HL-60 (cell line): ENCODE measurements at regions not wholly inside any gene's neighbourhood (a gene's known extent, or its start where the extent isn't known, plus 50 kb on each side); places are given as distances from the start of the nearest gene placed in this dataset.

Experiments used
- DNase-seq, 2 experiments: peaks; one replicate each; pipeline ENCODE4 v3.0.0-alpha.2; 2010 to 2020; ENCODE audit warnings: low read depth in 1 of 2, low spot score in 1 of 2
- H3K27ac ChIP-seq: fragments of 250-450 bp; sonication (Bioruptor Pico); replicated peaks from 2 replicates; pipeline ENCODE4 v1.5.1; 2020; ENCODE audit warnings: mild to moderate bottlenecking, moderate library complexity
- H3K27me3 ChIP-seq: fragments of 250-450 bp; sonication (Bioruptor Pico); 2 replicates; pipeline ENCODE4 v1.5.1; 2021; ENCODE audit warnings: mild to moderate bottlenecking, moderate library complexity; ENCODE audit not compliant: insufficient read depth, poor library complexity, severe bottlenecking
- H3K4me3 ChIP-seq: replicated peaks from 2 replicates; pipeline ENCODE4 v1.5.1; 2011; ENCODE audit warnings: mild to moderate bottlenecking, control low read depth, low read length; ENCODE audit not compliant: insufficient read depth
- GABPA ChIP-seq: IDR thresholded peaks from 2 replicates; pipeline ENCODE4 v1.6.1; 2012; ENCODE audit warnings: low read depth
- POLR2AphosphoS5 ChIP-seq: IDR thresholded peaks from 2 replicates; pipeline ENCODE4 v1.6.1; 2012; ENCODE audit warnings: low read depth
- SPI1 ChIP-seq: IDR thresholded peaks from 2 replicates; pipeline ENCODE4 v1.6.1; 2012; ENCODE audit warnings: low read depth, mild to moderate bottlenecking, borderline replicate concordance
- TF ChIP-seq, protein P1 (sequence below): IDR thresholded peaks from one replicate; pipeline ENCODE4 v1.5.1; 2011; ENCODE audit warnings: low read length, control low read depth, inconsistent platforms; ENCODE audit not compliant: insufficient read depth
- TF ChIP-seq, protein P2 (sequence below): IDR thresholded peaks from 2 replicates; pipeline ENCODE4 v1.6.1; 2012; ENCODE audit warnings: low read depth; ENCODE audit not compliant: insufficient replicate concordance

GRCh38 chr10:120689777-120690529 is 161.2 kb upstream of the WDR11 start:
- no peak for DNase-seq
- no peak overlapping the region for H3K27ac ChIP-seq
- TF ChIP-seq, protein P1, sequence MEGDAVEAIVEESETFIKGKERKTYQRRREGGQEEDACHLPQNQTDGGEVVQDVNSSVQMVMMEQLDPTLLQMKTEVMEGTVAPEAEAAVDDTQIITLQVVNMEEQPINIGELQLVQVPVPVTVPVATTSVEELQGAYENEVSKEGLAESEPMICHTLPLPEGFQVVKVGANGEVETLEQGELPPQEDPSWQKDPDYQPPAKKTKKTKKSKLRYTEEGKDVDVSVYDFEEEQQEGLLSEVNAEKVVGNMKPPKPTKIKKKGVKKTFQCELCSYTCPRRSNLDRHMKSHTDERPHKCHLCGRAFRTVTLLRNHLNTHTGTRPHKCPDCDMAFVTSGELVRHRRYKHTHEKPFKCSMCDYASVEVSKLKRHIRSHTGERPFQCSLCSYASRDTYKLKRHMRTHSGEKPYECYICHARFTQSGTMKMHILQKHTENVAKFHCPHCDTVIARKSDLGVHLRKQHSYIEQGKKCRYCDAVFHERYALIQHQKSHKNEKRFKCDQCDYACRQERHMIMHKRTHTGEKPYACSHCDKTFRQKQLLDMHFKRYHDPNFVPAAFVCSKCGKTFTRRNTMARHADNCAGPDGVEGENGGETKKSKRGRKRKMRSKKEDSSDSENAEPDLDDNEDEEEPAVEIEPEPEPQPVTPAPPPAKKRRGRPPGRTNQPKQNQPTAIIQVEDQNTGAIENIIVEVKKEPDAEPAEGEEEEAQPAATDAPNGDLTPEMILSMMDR, result no peak
- no peaks in the 10 kb centered on the region for H3K27me3 ChIP-seq
- H3K4me3 ChIP-seq, result no peak overlapping the region

DNA sequence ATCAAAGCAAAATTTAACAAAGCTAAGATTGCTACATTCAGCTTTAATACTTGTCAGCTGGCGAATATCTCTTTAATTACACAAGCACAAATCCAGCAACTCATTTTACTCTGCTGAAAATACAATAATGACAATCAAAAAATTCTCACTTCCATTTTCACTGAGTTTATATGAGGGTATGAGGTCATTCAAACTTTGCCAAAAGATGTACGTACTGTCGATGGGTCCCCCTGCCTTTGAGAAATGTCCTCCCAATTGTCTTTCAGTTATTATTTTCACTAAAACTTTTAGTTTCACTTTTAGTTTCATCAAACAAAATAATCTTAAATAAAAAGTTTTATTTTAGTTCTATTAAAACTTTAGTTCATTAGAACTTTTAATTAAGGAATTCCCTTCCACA is 159.5 kb upstream of the WDR11 start:
- DNase-seq, result no peak
- no peak overlapping the region for H3K4me3 ChIP-seq
- TF ChIP-seq, protein P1, result no peak
- no peak for TF ChIP-seq POLR2AphosphoS5
- no peak for TF ChIP-seq GABPA
- TF ChIP-seq, protein P2, sequence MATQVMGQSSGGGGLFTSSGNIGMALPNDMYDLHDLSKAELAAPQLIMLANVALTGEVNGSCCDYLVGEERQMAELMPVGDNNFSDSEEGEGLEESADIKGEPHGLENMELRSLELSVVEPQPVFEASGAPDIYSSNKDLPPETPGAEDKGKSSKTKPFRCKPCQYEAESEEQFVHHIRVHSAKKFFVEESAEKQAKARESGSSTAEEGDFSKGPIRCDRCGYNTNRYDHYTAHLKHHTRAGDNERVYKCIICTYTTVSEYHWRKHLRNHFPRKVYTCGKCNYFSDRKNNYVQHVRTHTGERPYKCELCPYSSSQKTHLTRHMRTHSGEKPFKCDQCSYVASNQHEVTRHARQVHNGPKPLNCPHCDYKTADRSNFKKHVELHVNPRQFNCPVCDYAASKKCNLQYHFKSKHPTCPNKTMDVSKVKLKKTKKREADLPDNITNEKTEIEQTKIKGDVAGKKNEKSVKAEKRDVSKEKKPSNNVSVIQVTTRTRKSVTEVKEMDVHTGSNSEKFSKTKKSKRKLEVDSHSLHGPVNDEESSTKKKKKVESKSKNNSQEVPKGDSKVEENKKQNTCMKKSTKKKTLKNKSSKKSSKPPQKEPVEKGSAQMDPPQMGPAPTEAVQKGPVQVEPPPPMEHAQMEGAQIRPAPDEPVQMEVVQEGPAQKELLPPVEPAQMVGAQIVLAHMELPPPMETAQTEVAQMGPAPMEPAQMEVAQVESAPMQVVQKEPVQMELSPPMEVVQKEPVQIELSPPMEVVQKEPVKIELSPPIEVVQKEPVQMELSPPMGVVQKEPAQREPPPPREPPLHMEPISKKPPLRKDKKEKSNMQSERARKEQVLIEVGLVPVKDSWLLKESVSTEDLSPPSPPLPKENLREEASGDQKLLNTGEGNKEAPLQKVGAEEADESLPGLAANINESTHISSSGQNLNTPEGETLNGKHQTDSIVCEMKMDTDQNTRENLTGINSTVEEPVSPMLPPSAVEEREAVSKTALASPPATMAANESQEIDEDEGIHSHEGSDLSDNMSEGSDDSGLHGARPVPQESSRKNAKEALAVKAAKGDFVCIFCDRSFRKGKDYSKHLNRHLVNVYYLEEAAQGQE, result no peak
- no peak for TF ChIP-seq SPI1
- no peaks in the 10 kb centered on the region for H3K27me3 ChIP-seq
- no peak overlapping the region for H3K27ac ChIP-seq

- Histone ChIP-seq H3K27me3 (no peaks in the 10 kb centered on the region), H3K27ac (no peak overlapping the region), H3K4me3 (no peak overlapping the region)
- no peak for TF ChIP-seq SPI1
- TF ChIP-seq GABPA, result no peak
- TF ChIP-seq POLR2AphosphoS5, result no peak
- TF ChIP-seq, protein P1, result no peak
- TF ChIP-seq, protein P2, result no peak
- DNase-seq, result no peak
Measured at GRCh38 chr10:120700426-120700825, 150.7 kb upstream of the WDR11 start.

GRCh38 chr10:120701381-120701780 is 149.8 kb upstream of the WDR11 start:
- Histone ChIP-seq H3K4me3 (no peak overlapping the region), H3K27me3 (no peaks in the 10 kb centered on the region), H3K27ac (no peak overlapping the region)
- TF ChIP-seq GABPA, result no peak
- TF ChIP-seq, protein P1, result no peak
- TF ChIP-seq SPI1, result no peak
- TF ChIP-seq, protein P2, result no peak
- no peak for TF ChIP-seq POLR2AphosphoS5
- DNase-seq, result no peak
